GM12878 (cell line): ENCODE measurements at regions not wholly inside any gene's neighbourhood (a gene's known extent, or its start where the extent isn't known, plus 50 kb on each side); places are given as distances from the start of the nearest gene placed in this dataset.

Source experiments
- BACH1 ChIP-seq: fragments of 450-650 bp; IDR thresholded peaks from 2 replicates; pipeline ENCODE4 v1.6.1; 2017; ENCODE audit warnings: mild to moderate bottlenecking, borderline replicate concordance
- CEBPB ChIP-seq, 2 experiments: fragments of 150-350 bp in 1 of 2; IDR thresholded peaks; 2 replicates each; pipeline ENCODE4 v1.6.1; 2012 to 2014; ENCODE audit warnings: low read depth in 2 of 2, low read length in 2 of 2, borderline replicate concordance in 1 of 2, inconsistent platforms in 1 of 2
- CTCF ChIP-seq, 3 experiments: IDR thresholded peaks in 2 of 3; conservative IDR thresholded peaks in 1 of 3; 2 replicates each; pipeline ENCODE4 v1.5.1; 2011; ENCODE audit warnings: low read depth in 3 of 3, low read length in 3 of 3, mild to moderate bottlenecking in 3 of 3, control low read depth in 2 of 3, moderate library complexity in 2 of 3, inconsistent platforms in 1 of 3, mixed read lengths in 1 of 3; ENCODE audit not compliant: control insufficient read depth in 2 of 3, insufficient read depth in 1 of 3; ENCODE audit errors: extremely low read depth in 1 of 3
- HCFC1 ChIP-seq: fragments of 150-350 bp; IDR thresholded peaks from 2 replicates; pipeline ENCODE4 v1.6.1; 2014; ENCODE audit warnings: low read length
- MXI1 ChIP-seq: fragments of 150-350 bp; IDR thresholded peaks from 2 replicates; pipeline ENCODE4 v1.6.1; 2011; ENCODE audit warnings: low read depth, mild to moderate bottlenecking, inconsistent platforms, low read length, improper control_type of control experiment
- PRDM15 ChIP-seq: fragments of 450-650 bp; formaldehyde crosslinking; IDR thresholded peaks from 2 replicates; pipeline ENCODE4 v1.4.0; 2020; ENCODE audit warnings: mild to moderate bottlenecking, moderate library complexity
- RAD21 ChIP-seq: IDR thresholded peaks from 2 replicates; pipeline ENCODE4 v1.6.1; 2011; ENCODE audit warnings: mild to moderate bottlenecking, low read depth, low read length, moderate library complexity; ENCODE audit not compliant: insufficient read depth
- RUNX3 ChIP-seq: IDR thresholded peaks from 2 replicates; pipeline ENCODE4 v1.6.1; 2012; ENCODE audit warnings: low read length, inconsistent platforms
- TAF1 ChIP-seq: IDR thresholded peaks from 2 replicates; pipeline ENCODE4 v1.6.1; 2011; ENCODE audit warnings: mild to moderate bottlenecking, low read depth, low read length, borderline replicate concordance
- ZNF24 ChIP-seq: fragments of 450-650 bp; IDR thresholded peaks from 2 replicates; pipeline ENCODE4 v1.6.1; 2017; ENCODE audit warnings: antibody characterized with exemption, mild to moderate bottlenecking

GRCh38 chr2:221130431-221130830 is 441.7 kb downstream of the EPHA4 start:
- TF ChIP-seq BACH1 (no peak), RAD21 (no peak), TAF1 (no peak), CTCF (IDR thresholded peaks at IDR 0.05 in 2 of 3, conservative IDR thresholded peaks at IDR 0.05 in 1 of 3; ENCODE audit: control insufficient read depth in 2 of 3, extremely low read depth in 1 of 3, insufficient read depth in 1 of 3, low read depth in 3 of 3, low read length in 3 of 3) (no peak), ZNF24 (no peak), CEBPB (IDR thresholded peaks at IDR 0.05; ENCODE audit: borderline replicate concordance in 1 of 2, low read depth in 2 of 2, low read length in 2 of 2) (no peak), RUNX3 (no peak), HCFC1 (no peak), MXI1 (no peak), PRDM15 (CRISPR knock-in tag) (no peak)
